HG02885 (cell line): ENCODE measurements at regions not wholly inside any gene's neighbourhood (a gene's known extent, or its start where the extent isn't known, plus 50 kb on each side); places are given as distances from the start of the nearest gene placed in this dataset.
"Not testable (repeated sequence)": the region's sequence is repeated elsewhere in the genome, so short reads cannot be mapped to it uniquely, and the experiment has no call there.

Source experiments
- ATAC-seq: cut with Tn5 transposase; IDR thresholded peaks from one replicate; pipeline ENCODE4 v1.9.1; 2021; ENCODE audit warnings: mild to moderate bottlenecking; ENCODE audit not compliant: unreplicated experiment, poor library complexity

DNA sequence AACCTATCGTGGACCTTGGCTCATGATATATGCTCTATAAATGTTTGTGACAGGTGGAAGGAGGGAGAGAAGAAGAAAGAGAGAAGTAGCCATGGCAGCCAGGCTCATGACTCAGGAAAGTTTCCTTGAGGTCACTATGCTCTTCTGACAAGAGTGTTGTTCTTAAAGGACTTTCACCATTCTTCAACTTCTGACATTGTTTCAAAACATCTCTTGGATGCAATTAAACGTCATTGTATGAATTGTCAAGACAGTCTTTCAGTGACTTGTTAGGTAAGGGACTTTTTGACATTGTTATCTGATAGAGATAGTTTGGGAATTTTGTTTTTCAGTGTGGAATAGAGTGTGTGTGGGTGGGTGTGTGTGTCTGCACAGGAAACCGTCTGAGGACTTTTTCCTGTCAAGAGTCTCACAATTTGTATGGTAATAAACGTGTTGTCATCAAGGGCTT is 617.0 kb downstream of the MID1IP1 start:
- no peak for ATAC-seq

DNA sequence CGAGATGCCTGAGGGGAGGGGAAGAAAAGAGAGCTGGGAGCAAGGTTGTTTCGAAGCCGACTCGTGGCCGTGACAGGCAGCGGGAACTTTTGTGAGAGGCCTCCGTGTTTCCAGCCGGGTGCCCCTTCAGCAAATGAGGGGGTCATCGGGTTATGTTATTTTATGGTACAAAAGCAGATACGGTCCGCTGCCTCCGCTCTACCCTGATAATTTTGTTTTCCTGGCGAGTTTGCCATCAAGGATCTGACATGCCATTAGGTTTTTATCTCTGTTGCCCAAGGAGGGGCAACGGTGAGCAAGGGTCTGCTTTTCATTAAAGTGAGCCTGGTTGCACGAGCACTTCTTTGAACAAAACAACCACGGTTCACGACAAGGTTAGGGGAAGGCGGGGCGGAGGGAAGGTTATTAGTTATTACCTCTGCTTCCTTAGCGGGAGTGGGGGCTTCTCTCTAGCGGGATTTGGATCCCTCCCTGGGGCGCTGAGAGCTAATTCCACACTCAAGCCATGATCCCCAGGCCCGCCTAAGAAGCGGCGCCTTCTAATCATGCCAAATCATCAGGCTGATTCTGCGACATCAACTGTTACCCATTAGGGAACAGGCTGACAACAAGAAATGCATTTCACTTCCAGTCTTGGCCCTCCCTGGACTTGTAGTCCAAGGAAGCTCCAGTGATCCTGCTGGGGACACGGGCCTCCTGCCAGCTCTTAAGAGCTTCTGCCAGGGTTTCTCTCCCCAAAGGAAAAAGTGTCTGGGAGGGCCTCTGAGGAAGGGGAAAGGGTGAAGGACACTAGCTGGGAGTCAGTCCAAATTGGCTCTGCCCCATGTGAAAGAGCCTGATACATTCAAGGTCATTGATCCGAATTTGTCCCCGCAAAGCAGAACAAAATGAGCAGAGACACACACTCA is 617.7 kb downstream of the MID1IP1 start:
- ATAC-seq, result no peak

DNA sequence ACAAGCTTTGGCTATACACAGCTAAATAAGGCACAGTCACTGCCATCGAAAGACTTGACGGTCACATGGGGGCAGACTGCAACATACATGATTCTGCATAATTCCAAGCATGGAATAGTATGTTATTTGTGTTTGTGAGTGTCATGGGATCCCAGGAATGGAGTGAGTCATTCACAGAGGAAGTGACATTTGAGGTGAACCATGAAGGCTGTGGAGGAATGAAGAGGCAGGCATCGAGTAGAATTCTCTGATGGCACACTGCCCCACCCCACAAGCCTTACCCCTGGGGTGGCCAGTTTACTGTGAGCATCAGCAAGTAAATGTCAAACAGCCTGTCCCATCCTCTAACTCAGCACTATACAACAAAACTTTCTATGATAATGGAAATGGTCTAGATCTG is 619.7 kb downstream of the MID1IP1 start:
- ATAC-seq, result no peak

DNA sequence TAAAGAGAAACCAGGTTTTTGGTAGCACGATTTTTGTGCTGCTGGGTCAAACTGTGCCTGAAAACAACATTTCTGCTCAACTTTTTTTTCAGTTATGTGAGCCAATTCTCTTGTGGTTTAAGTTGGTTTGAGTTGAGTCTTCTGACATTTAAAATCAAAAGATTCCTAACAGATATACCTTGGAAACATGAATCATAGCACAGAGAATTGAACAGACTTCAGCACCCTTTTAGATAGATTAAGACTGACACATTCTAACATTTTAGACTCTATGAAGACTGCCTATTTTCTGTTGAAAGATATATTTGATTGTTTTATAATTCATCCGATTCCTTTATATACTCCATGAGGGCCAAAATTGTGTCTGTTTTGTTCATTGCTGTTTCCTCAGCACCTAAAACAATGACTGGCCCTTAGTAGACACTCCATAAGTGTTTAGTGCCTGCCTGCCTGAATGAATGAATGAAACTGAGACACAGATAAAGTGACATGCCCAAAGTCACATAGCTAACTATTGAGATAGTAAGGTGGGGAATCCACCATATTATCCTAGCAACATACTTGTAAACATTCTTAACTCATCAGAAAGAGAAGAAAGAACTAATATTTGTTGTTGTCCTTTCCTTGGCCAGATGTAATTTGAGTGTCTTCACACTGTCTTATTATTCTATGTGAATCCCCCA is 624.0 kb downstream of the MID1IP1 start:
- ATAC-seq, result no peak

DNA sequence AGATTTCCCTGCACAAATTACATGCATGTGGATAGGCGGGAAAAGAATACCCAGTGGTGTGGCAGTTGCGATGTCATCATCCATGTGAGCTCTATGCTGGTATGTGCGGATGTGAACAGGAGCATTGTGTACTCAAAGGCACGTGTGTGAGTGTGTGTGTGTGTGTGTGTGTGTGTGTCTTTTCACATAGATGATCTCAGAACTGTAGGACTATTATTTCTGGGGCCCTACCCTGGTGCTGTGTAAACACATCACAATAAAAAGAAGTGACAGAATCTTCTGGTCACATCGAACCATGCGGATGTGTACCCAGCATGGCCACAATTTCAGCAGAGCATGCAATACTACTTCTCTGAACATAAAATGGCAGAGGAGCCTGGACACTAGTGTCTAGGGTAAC is 624.8 kb downstream of the MID1IP1 start:
- no peak for ATAC-seq

DNA sequence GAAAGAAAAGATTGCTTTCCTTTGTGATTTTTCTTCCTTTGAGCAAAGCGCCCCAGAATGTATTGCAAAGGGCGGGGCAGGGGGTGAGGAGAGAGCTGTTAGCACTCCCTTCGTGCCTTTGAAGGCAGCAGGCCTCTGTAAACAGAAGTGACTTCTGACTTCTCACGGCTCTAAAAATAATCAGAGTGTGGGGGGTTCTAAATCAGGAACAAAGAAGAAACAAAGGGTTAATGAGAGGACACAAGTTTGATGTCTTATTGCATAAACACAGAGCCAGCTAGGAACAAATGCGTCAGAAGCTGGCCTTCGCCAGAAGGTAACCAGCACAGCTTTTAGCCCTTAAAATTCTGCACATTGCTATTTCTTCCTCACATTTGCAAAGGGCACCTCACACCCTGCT is 626.2 kb downstream of the MID1IP1 start:
- ATAC-seq, result no peak

DNA sequence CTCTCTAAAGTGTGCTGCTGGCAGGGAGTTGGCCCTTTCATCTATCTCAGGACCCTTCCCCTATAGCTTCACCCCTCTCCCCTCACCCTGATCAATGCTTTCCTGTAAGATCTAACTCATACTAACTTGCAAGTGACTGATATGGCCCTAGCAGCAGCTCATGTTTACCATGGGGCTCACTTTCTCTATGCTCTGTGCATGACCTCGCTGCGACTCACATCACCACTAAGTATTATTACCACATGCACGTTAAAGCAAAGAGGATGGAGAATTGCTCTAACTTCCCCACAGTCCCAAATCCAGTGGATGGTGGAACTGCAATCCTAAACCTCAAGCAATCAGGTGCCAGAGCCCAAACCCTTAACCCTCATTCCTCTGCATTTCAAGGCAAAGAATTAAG is 626.6 kb downstream of the MID1IP1 start:
- no peak for ATAC-seq

DNA sequence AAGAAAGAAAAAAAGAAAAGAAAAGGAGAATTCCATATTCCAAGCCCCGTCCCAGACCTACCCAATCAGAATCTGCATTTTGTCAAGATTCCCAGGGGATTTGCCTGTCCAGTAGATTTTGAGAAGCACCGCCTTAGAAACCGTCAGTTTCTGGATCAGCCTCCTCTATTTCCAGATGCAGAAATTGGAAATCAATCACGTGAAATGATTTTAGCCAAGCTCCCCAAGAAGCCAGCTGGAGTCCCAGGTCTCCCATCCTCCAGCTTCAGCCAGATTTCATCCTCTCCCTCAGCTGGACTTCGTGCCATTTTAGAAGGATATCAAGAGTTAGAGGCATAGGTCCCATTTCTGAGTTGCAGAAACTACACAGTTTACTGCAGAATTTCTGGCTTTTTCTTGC is 629.3 kb downstream of the MID1IP1 start:
- ATAC-seq, result no peak

DNA sequence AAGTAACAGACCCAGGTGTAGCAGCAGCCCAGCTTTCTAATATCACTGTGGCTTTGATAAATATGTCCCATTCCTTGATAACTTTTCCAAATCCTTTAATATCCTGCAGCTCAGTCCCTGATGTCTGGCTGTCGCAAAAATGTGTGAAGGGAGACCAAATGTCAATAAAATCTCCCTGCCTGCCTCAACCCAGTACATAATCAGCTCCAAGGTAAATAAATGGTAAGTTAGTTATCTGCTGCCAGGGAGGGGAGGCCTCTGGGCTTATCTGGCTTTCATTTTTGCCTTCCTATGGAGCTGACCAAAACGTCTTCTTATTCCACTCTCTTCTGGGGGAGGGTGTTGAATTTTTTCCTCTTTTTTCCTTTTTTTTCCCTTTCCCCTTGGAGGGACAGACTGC is 630.6 kb downstream of the MID1IP1 start:
- ATAC-seq, result no peak

DNA sequence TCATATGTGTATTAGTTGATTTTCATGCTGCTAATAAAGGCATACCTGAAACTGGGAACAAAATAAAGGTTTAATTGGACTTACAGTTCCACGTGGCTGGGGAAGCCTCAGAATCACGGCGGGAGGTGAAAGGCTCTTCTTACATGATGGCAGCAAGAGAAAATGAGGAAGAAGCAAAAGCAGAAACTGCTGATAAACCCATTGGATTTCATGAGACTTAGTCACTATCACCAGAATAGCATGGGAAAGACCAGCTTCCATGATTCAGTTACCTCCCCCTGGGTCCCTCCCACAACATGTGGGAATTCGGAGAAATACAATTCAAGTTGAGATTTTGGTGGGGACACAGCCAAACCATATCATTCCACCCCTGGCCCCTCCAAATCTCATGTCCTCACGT is 633.4 kb downstream of the MID1IP1 start:
- ATAC-seq, result not testable (repeated sequence)

DNA sequence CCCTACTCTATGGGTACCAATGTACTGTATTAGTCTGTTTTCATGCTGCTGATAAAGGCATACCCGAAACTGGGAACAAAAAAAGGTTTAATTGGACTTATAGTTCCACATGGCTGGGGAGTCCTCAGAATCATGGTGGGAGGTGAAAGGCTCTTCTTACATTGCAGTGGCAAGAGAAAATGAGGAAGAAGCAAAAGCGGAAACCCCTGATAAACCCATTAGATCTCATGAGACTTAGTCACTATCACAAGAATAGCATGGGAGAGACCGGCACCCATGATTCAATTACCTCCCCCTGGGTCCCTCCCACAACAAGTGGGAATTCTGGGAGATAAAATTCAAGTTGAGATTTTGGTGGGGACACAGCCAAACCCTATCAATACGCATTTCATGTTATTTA is 635.3 kb downstream of the MID1IP1 start:
- not testable (repeated sequence) for ATAC-seq

DNA sequence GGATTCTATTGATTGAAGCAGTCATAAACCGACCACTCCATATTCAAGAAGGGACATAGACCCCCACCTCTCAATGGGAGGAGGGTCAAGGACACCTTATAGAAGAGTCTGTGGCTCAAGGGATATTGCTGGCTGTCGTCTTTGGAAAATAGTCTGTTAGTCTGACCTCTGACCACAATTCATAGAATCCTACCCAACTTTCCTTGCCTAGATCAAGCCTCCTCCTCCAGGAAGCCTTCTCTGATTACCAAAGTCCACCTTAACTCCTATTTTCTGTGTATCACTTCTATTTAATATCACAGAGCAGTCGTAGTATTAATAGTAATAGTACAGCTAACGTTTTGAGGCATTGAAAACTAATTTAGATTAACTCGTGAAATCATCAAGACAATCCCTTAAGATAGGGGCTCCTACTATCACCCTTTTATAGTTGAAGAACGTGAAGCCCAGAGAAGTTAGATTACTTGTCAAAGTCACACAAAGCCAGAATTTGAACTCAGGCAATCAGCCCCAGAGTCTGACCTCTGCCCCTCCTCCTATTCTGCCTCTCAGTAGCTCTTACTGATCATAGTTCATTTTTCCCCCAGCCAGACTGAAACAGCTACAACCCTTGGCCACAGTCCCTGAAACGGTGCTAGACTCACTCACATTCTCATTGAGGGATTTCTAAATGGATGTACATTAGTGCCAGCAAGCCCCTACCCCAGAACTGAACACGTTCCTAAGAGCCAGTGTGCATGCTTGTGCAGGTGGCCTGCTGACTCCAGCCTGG is 636.6 kb downstream of the MID1IP1 start:
- ATAC-seq, result no peak

DNA sequence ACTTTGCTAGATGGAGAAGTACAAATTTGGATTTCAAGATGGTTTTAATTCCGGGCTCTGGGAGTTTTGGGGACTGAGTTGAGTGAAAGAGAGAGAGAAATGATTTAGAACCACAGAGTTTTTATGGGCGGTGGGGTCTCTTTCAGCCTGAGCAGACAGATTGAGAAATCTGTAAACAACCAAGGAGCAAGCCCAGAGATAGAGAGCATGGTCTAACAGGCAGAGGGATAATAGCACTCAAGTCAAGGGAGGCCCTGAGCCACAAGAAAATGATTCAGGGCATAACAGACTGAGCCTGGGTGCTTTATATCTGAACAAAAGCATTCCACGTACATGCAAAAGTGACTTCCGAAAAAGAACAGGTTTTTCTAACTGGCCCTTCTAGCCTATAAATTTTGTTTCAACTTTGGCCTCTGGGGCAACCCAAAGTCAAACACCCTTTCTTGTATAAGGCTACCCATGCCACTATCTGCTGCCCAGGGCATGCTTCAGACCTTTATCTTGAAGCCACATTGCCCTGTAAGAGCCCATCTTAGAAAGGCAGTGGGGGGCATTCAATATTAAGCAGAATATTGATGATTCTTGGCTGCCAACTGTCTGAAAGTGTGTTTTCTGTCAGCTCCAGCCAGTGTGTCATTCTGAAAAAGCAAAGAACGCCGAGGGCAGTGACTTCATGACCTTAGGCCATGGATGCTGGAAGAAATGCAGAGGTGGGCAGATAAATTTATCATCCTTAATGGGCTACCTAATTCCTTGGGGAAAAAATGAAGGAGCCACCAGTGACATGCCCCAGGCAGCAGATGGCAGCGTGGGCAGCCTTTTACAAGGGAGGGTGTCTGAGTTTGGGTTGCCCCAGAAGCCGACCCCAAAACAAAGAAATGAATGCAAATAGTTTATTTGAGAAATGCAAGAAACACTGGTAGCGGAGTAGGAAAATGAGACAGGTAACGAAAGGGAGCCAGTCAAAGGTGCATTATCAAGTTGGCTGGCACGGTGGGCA is 637.6 kb downstream of the MID1IP1 start:
- ATAC-seq, result no peak

DNA sequence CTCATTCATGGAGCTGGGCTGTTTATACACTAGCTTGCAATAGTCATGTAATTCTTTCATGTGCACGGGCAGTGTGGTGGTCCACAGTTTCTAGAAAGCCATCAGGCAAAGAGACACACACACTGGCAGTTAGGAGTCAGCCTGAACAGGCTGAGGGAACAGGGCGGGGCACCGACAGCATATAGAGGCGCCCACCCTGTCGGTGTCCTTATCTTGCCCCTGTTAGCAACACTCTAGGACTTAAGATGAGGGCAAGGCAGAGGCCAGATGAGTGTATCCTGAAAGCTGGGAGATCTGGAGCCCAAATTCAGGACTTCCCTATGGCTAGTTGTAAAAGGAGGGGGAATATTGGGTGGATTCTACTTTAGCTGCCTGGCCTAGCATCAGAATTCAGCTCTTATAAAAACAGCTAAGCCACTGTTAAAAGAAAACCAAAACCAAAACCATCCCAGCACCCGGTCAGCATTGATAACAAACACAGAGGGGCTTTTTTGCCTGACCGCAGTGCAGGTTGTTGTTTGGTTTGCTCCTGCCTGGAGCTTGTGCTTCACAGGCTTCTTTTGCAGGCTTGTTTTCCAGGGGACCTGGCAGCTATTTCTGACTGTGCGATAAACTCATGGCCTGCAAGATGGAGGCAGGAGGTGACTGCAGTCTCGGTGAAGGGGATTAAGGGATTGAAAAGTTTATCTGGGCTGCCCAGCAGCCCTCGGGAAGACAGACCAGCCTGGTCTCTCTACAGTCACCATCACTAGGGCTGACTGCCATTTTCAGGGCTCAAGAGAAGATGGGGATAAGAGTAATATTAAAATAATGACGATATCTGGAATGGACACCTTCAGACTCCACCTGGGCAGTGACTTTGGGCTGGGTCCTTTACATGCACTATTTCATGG is 638.9 kb downstream of the MID1IP1 start:
- ATAC-seq, result peak; percentile 74

DNA sequence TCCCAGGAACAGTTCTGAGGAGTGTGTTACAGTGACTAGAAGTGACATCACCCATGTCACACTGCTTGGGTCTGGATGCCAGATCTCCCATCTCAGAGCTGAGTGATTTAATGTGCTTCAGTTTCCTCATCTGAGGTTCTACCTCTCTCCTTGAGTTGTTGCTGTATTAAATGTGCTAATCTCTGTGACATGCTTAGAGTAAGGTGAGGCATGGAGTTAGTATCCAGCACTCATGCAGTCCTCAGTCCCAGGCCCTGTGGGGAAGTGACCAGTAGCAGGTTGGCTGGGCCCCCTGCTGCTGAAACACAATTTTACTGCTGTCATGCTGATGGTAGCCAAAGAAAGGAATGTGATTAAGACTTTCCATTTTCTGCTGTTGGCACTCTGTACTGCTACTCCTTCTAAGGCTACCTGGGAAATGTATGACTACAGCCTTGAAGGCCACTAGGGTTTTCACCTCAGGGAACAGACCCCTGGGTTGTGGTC is 639.6 kb downstream of the MID1IP1 start:
- peak; percentile 22 for ATAC-seq

DNA sequence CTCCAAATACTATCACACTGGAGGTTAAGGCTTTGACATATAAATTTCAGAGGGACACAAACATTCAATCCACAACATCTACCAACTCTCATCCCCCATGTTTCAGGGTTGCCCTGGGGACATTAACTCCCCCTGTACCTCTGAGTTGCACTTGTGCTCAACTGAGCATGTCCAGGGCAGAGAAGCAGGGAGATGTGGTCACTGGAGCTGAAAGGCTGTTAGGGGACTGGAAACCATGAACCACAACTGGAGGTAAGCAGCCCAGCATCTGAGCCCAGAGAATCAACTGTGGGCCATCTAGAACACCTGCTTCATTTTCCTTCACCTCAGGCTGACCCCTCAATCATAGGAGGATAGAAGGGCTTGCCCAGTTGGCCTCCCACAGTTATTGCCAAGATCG is 641.1 kb downstream of the MID1IP1 start:
- ATAC-seq, result peak; percentile 48

DNA sequence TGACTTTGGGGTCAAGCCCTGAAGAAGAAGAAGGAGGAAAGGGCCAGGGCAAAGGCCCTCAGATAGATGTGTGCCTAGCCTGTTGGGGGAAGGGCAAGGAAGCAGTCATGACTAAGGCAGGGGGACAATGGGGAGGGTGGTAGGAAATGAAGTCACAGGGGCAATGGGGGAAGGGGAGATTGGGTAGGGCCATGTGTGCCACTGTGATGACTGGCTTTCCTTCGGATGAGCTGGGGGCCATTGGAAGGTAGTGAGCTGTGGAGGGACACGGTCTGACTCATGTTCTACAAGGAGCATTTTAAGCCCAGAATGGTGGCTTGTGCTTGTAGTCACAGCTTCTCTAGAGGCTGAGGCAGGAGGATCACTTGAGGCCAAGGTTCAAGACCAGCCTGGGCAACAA is 642.0 kb downstream of the MID1IP1 start:
- no peak for ATAC-seq

DNA sequence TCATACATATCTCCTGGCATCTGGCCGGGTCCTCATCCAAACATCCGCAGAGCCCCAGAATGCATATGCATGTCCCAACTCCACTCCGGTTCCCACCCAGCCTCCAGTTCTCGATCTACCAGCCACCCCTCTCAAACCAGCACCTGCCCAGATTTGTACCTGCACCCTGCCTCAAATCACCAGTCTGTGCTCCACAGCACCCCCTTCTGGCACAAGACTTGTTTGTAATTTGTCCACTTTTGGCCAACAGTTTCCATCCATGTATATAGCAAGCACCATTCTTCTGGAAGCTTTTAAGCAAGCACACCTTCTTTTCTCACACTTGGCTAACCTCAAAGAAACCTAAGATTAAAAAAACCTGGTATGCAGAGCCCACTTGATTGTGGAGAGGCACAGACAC is 644.1 kb downstream of the MID1IP1 start:
- ATAC-seq, result no peak

DNA sequence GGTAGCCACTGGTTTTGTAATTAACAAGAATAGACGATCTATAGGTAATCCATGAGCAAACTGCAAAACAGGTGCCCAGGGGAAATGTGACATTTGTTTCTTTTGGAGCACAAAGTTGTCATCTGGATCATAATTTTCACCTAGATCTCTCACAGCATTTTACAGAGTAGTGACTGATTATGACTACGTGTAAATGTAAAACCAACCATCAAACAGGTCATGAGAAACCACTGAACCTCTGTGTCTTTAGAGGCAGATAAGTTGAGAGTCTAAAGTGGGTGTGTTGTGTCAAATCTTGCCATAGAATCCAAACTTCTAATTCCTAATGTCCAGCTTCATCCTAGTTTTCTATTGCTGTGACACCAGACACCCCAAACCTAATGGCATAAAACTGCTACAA is 648.1 kb downstream of the MID1IP1 start:
- ATAC-seq, result no peak
